ENCODE measurements at regions not wholly inside any gene's neighbourhood (a gene's known extent, or its start where the extent isn't known, plus 50 kb on each side); places are given as distances from the start of the nearest gene placed in this dataset.

DNA sequence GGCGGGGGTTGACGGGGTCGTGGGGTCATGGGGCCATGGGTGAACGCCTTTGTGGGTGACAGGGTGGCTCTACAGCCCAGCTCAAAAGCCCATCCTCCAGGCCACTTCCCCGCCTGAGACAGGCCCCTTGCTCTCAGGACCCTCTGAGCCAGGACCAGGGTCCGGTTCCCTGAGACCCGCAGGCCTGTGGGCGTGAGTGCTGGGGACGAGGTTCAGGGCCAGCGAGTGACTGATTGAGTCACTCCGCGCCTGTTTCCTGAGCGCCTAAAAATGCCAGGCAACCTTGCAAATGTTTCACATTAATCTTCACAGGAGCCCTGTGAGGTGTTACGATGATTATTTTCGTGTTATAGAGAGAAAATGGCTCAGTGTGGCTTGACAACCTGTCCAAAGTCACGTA is 97.8 kb downstream of the ZNF674 start:
- DNase-seq (ENCODE audit: low read depth), result peak; percentile 34

GRCh38 chrX:46446727-46447378 is 98.4 kb downstream of the ZNF674 start:
- DNase-seq (ENCODE audit: low read depth), result peak; percentile 82

DNA sequence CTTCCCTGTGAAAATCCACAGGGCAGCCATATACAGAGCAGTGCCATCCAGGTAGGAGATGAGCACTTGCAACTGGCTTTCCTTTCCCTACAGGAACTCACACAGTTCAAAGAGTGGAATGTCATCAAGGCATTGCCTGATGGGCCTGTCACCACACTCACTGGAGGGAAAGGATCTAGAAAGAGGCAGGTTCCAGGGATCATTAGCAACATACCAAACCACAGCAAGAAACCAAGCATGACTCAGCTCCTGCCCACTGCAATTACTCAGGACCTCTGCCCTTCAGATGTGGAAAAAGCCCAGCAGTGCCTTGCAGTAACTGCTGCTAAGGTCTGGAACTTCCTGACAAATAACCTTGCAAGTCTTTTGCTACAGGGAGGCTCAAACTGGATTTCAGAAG is 101.2 kb downstream of the ZNF674 start:
- peak; percentile 92 for DNase-seq (ENCODE audit: low read depth)

GRCh38 chrX:46436744-46437143 is 108.5 kb downstream of the ZNF674 start:
- DNase-seq (ENCODE audit: low read depth), result no peak

DNA sequence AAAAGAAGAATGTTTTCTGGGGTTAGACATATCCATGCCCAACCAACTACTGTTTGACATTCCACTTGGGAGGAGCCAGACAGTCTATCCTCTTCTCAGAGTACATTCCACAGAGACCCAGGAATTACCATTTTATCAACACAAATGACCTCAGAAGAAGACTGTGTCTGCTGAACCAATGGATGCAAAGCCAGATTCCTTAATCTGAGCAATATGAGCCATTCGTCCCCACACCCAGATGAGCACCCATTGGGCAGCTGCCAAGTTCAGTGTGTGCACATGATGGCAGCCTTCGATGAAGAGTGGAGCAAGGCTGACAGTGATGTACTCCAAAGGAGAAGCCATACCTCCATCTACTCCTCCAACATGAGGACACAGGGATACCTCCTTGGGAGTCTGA is 111.3 kb downstream of the ZNF674 start:
- DNase-seq (ENCODE audit: low read depth), result peak; percentile 69

DNA sequence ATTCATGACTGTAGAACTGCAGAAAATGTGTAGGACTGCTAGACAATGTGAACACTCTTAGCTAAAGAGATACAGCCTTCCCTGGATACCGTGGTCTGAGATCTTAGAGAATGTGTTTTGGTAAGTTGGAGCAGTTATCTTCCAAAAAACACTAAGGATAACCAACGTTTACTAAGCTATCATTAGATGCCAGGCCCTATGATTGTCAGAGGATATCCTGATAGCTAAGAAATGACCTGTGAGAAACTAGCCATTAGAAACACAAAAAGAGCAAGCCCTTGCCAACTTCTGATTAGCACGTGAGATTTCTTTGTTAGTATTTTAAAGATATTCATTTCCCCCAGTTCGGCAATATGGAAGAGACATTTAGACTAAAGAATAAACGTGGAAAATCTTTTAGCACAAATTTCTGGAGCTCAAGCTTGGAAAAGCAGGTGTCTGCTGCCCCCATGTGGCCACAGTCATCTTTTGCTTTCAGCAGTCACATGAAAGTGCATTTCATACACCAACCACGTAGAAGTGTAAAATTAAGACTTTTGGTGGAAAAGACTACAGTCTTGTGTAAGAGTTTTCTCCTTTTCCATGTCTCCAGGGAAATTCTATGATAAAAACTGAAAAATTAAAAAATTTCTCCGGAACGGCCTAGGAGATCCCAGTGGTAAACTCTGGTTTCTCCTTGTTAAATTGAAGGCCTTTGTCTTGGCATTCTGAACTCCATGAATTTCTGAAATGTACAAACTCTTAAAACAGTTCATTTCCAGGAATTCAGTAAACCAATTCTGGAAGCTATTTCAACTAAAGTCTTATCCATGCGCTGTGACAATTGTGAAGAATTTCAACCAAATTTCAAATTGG is 136.4 kb downstream of the ZNF674 start:
- DNase-seq (ENCODE audit: low read depth), result peak; percentile 65

- peak; percentile 7 for DNase-seq (ENCODE audit: low read depth)
Measured at GRCh38 chrX:46407753-46408130, 137.5 kb downstream of the ZNF674 start.

DNA sequence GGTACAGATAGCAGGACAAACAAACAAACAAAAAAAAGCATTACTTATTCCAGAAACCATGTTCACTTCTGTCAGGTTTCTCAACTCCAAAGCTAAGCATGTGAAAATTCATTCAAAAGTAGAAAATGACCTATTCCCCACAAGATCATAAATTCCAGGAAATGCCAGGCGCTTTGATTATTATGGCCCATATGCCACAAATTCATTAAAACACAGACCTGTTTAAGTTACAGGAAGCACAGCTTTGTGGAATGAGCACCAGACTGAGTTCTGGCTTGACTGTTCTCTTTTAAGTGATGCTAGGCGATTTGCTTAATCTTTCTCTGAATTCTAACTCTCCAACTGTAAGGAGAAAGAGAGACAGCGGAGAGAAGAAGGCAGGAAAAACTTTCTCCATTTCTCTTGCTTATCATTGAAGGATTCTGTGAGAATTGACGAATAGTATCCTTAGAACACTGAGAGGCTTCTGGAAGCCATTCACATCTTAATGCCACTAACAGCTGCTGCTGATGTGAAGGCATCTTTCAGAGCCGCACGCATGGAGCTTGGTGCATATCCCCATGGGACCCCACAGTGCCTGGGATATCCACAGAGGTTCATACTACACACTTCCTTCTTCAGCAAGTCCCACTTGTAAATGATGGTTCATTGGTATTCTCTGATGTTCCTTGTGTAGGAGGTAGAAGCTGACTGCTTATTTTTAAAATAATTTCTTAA is 138.0 kb downstream of the ZNF674 start:
- DNase-seq (ENCODE audit: low read depth), result peak; percentile 46

DNA sequence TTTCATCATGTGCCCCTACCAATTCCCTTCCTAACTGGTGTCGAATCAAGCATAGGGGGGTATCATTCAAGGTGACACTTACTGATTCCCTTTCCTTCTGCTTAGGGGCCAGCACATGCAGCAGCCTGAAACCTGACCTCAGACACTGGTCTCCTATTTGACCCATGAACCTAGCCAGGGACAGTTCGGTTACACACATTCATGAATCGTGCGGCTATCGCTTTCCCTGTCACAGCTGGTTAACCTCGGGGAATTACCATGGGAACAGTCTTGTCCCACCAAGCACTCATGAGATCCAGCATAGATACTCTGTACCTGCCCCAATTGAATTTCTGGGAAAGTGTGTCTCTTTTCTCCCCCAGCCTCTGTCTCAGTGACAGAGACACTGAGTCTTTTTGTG is 140.4 kb downstream of the ZNF674 start:
- no peak for DNase-seq (ENCODE audit: low read depth)

DNA sequence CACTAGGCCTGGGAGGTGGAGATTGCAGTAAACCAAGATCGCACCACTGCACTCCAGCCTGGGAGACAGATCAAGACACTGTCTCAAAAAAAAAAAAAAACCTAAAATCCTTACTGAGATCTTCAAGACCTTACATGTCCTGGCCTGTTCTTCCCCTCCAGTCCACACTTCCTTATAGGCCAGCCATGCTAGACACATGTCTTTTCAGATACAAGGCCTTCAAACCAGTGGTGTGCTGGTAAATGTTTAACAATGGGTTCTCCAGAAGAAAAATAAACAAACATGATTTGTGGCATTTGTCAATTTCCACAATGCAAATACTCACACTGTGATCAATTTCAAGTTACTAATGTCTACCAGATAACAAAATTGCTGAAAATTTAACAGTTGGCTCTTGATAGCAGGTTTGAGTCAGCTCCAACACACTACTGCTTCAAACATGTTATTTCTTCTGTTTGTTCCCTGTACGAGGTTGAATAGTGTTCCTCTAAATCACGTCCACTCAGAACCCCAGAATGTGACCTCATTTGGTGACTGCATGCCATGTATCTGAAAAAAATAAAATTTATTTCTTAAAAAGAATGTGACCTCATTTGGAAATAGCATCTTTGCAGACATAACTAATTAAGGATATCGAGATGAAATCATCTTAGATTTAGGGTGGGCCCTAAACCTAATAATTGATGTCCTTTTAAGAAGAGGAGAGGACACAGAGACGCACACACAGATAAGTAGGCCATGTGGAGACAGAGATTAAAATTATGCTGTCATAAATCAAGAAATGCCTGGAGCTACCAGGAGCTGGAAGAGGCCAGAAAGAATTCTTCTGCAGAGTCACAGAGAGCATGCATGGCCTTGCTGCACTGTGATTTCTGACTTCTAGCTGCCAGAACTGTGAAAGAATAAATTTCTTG is 144.4 kb downstream of the ZNF674 start:
- DNase-seq (ENCODE audit: low read depth), result peak; percentile 12

DNA sequence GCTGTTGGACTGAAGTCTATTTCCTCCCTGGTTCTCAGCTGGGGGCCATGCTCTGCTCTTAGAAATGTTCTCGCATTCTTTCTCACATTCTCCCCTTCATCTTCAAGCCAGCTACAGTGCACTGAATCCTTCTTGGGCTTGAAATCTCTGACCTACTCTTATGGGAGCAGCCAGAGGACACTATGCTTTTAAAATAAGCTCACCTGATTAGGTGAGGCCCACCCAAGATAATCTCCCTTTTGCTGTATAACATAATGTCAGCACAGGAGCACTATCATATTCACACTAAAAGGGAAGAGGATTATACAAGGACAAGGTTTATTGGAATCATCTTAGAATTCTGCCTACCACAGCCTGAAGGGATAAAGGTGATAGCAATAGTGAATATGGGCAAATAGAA is 146.3 kb downstream of the ZNF674 start:
- no peak for DNase-seq (ENCODE audit: low read depth)

DNA sequence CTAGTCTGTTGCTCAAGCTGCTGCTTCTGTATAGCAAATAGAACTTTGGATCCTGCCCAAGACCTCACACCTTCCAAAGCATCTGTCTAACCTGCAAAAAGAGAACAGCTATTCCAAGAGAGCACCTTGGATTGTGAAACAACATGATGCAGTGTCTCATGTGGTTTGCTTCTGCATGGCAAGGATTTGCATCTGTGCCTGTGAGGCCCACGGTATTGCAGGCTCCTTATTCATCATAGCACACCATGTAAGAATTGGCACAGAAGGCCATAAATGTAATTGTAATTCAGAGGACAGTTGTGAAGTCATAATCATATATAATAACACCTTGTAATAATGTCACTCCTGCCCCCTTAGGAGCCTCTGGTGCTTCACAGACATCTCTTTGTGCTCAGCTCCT is 147.1 kb downstream of the ZNF674 start:
- no peak for DNase-seq (ENCODE audit: low read depth)

GRCh38 chrX:46386511-46386910 is 158.7 kb downstream of the ZNF674 start:
- DNase-seq (ENCODE audit: low read depth), result no peak

DNA sequence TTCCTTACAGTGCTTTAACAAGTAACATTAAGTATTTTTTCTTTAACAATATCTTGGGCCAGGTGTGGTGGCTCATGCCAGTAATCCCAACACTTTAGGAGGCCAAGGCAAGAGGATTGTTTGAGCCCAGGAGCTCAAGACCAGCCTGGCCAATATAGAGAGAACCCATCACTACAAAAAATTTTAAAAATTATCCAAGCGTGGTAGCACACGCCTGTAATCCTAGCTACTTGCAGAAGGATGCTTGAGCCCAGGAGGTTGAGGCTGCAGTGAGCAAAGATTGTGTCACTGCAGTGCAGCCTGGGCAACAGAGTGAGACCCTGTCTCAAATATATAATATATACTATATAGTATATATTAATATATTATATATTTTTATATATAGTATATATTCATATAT is 162.2 kb downstream of the ZNF674 start:
- DNase-seq (ENCODE audit: low read depth), result no peak

DNA sequence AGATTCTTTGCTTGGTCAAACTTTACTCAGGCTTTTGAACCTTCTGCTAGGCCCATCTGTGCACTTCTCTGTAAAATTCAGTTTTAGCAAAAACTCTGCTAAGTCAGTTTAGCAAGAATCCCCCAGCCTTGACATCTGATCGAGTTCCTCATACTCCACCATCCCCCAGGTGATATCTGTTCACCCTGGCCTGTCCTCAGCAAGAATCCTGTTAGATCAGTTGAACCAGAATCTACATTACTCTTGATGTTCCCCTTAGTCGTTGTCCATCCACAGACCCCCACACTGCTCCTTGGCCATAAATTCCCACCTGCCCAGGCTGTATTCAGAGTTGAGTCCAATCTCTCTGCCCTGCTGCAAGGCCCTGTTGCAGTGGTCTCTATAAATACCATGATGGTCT is 162.6 kb downstream of the ZNF674 start:
- DNase-seq (ENCODE audit: low read depth), result no peak

GRCh38 chrX:46381630-46382029 is 163.6 kb downstream of the ZNF674 start:
- DNase-seq (ENCODE audit: low read depth), result peak; percentile 26

DNA sequence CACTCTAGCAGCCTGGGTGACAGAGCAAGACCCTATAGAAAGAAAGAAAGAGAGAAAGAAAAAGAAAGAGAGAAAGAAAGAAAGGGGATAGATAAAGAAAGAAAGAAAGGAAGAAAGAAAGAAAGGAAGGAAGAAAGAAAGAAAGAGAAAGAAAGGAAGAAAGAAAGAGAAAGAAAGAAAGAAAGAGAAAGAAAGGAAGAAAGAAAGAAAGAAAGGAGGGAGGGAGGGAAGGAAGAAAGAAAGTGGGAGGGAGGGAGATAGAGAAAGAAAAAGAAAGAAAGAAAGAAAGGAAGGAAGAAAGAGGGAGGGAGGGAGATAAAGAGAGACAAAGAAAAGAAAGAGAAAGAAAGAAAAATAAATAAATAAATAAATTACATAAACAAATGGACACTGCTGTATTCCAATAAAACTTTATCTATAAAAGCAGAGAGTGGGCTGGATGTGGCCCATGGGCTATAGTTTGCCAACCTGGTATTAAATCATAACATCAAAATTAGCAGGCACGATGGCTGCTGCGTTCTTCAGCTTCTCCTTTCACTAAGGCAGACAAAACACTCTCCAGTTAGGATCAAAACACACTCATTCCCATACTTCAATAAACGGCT is 165.0 kb downstream of the ZNF674 start:
- DNase-seq (ENCODE audit: low read depth), result no peak

- DNase-seq (ENCODE audit: low read depth), result peak; percentile 61
Measured at GRCh38 chrX:46376246-46376885, 168.9 kb downstream of the ZNF674 start.

DNA sequence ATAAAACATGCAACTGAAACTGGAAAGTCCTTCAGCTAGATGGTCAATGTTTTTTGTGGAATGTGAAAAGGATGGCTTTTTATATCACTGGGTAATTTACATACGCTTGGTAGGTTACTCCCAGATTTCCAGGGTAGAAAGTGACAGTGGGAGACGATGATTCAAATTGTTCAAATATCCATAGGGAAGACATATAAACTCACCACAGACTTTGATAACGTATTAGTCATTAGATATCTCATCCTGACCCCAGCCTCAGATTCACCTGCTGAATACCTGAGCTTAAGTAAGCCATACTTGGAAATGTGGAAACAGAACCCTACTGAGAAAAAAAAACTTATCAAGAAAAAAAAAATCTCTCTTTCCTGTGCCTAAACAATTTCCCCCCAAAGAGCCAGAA is 169.4 kb downstream of the ZNF674 start:
- no peak for DNase-seq (ENCODE audit: low read depth)

DNA sequence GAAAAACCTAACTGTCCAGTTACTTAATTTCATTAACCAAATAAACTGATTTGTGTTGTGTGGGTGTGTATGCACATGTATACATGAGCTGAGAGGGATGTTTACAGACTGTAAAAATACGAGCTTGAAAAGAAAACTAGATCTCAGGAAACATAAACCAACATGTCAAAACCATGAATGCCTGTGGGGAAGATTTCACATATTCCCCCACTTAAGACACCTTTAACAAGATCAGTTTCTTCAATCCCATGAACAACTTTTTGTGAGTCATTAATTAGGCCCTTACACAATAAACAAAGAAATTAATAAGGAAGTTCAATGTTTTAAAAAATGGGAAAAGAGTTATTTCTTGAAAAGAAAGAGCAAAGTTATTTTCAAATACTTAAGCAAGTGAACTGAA is 170.8 kb downstream of the ZNF674 start:
- DNase-seq (ENCODE audit: low read depth), result no peak

GRCh38 chrX:46367491-46367890 is 177.7 kb downstream of the ZNF674 start:
- no peak for DNase-seq (ENCODE audit: low read depth)

Measured in EH (cell line).